ENCODE measurements at regions not wholly inside any gene's neighbourhood (a gene's known extent, or its start where the extent isn't known, plus 50 kb on each side); places are given as distances from the start of the nearest gene placed in this dataset.

GRCh38 chr12:97173688-97174410 lies 266.8 kb downstream of the NEDD1 start:
- Histone ChIP-seq H3K27ac (ENCODE audit: control insufficient read depth, insufficient read depth, low read length) (no peak overlapping the region), H3K36me3 (ENCODE audit: control insufficient read depth in 2 of 2, extremely low read depth in 1 of 2, insufficient read depth in 2 of 2, low read length in 2 of 2) (no peaks in the 10 kb centered on the region), H2AFZ (ENCODE audit: control insufficient read depth, low read length) (no peak overlapping the region), H3K4me2 (ENCODE audit: control insufficient read depth, extremely low read depth, insufficient read depth, low read depth, low read length) (no peak overlapping the region), H3K9ac (ENCODE audit: control insufficient read depth, extremely low read depth, insufficient read depth, low read length) (no peak overlapping the region), H3K4me3 (ENCODE audit: control insufficient read depth in 2 of 3, extremely low read depth in 1 of 3, insufficient read depth in 2 of 3, low read depth in 1 of 3, low read length in 3 of 3) (no peak overlapping the region), H3K79me2 (ENCODE audit: control insufficient read depth, insufficient read depth, low read length) (no peaks in the 10 kb centered on the region), H4K20me1 (ENCODE audit: control insufficient read depth, extremely low read depth, insufficient read depth, low read length) (no peaks in the 10 kb centered on the region), H3K27me3 (ENCODE audit: control insufficient read depth, extremely low read depth, insufficient read depth, low read length) (no peaks in the 10 kb centered on the region), H3K4me1 (ENCODE audit: control insufficient read depth, extremely low read depth, insufficient read depth, low read length) (no peaks in the 10 kb centered on the region), H3K9me1 (ENCODE audit: control insufficient read depth, extremely low read depth, insufficient read depth, low read length) (no peaks in the 10 kb centered on the region), H3K9me3 (ENCODE audit: control insufficient read depth, low read depth, low read length) (no peaks in the 10 kb centered on the region)
- TF ChIP-seq EZH2 (IDR thresholded peaks at IDR 0.05; ENCODE audit: low read length) (no peak), CTCF (optimal IDR thresholded peaks at IDR 0.05 in 1 of 3, IDR thresholded peaks at IDR 0.05 in 1 of 3, conservative IDR thresholded peaks at IDR 0.05 in 1 of 3; ENCODE audit: extremely low read depth in 1 of 3, insufficient read depth in 2 of 3, low read length in 3 of 3) (no peak)
- FAIRE-seq (no peak), DNase-seq (ENCODE audit: low read depth, low spot score) (no peak)
- dilution Hi-C loops (cut with MboI; ENCODE audit: extremely low pct_ligation_motif_present, low sequenced_read_pairs) = no loop called here

- H3K27ac ChIP-seq (ENCODE audit: control insufficient read depth, insufficient read depth, low read length) = no peak overlapping the region
- dilution Hi-C loops (cut with MboI; ENCODE audit: extremely low pct_ligation_motif_present, low sequenced_read_pairs) = no loop called here
Measured at GRCh38 chr12:97177481-97177880, 270.4 kb downstream of the NEDD1 start.

More at GRCh38 chr12:97177481-97177880, 270.4 kb downstream of the NEDD1 start:
- Histone ChIP-seq H2AFZ (ENCODE audit: control insufficient read depth, low read length) (no peak overlapping the region), H3K4me3 (ENCODE audit: control insufficient read depth in 2 of 3, extremely low read depth in 1 of 3, insufficient read depth in 2 of 3, low read depth in 1 of 3, low read length in 3 of 3) (no peak overlapping the region), H3K4me2 (ENCODE audit: control insufficient read depth, extremely low read depth, insufficient read depth, low read depth, low read length) (no peak overlapping the region), H3K9me1 (ENCODE audit: control insufficient read depth, extremely low read depth, insufficient read depth, low read length) (no peaks in the 10 kb centered on the region), H3K9ac (ENCODE audit: control insufficient read depth, extremely low read depth, insufficient read depth, low read length) (no peak overlapping the region), H3K27me3 (ENCODE audit: control insufficient read depth, extremely low read depth, insufficient read depth, low read length) (no peaks in the 10 kb centered on the region), H3K79me2 (ENCODE audit: control insufficient read depth, insufficient read depth, low read length) (no peaks in the 10 kb centered on the region), H3K4me1 (ENCODE audit: control insufficient read depth, extremely low read depth, insufficient read depth, low read length) (no peaks in the 10 kb centered on the region), H4K20me1 (ENCODE audit: control insufficient read depth, extremely low read depth, insufficient read depth, low read length) (no peaks in the 10 kb centered on the region), H3K36me3 (ENCODE audit: control insufficient read depth in 2 of 2, extremely low read depth in 1 of 2, insufficient read depth in 2 of 2, low read length in 2 of 2) (no peaks in the 10 kb centered on the region), H3K9me3 (ENCODE audit: control insufficient read depth, low read depth, low read length) (no peaks in the 10 kb centered on the region)
- FAIRE-seq (no peak), DNase-seq (ENCODE audit: low read depth, low spot score) (no peak)
- TF ChIP-seq EZH2 (IDR thresholded peaks at IDR 0.05; ENCODE audit: low read length) = no peak
- TF ChIP-seq CTCF (optimal IDR thresholded peaks at IDR 0.05 in 1 of 3, IDR thresholded peaks at IDR 0.05 in 1 of 3, conservative IDR thresholded peaks at IDR 0.05 in 1 of 3; ENCODE audit: extremely low read depth in 1 of 3, insufficient read depth in 2 of 3, low read length in 3 of 3) = no peak
